ENCODE measurements at regions not wholly inside any gene's neighbourhood (a gene's known extent, or its start where the extent isn't known, plus 50 kb on each side); places are given as distances from the start of the nearest gene placed in this dataset.

GRCh38 chr2:217325816-217326215 is 466.0 kb upstream of the TNP1 start:
- Histone ChIP-seq H3K27me3 (replicated peaks in 1 of 2; ENCODE audit: control insufficient read depth in 2 of 2, insufficient read depth in 2 of 2, low read length in 1 of 2) (no peaks in the 10 kb centered on the region), H3K36me3 (ENCODE audit: control insufficient read depth in 2 of 2, insufficient read depth in 2 of 2, low read length in 1 of 2) (no peaks in the 10 kb centered on the region), H3K4me2 (ENCODE audit: control insufficient read depth, insufficient read depth) (no peak overlapping the region), H3K9me3 (replicated peaks; ENCODE audit: control insufficient read depth, insufficient read depth, low read length) (peaks cover 4% of the 10 kb centered on the region; the same call in 2 of the 3 replicates), H4K20me1 (ENCODE audit: control insufficient read depth, insufficient read depth) (no peaks in the 10 kb centered on the region), H3K27ac (ENCODE audit: control insufficient read depth, insufficient read depth) (no peak overlapping the region), H3K4me1 (ENCODE audit: control insufficient read depth, insufficient read depth, low read length) (no peaks in the 10 kb centered on the region), H3K4me3 (no peak overlapping the region), H3K79me2 (ENCODE audit: control insufficient read depth, insufficient read depth, low read length) (no peaks in the 10 kb centered on the region), H2AFZ (ENCODE audit: control insufficient read depth, low read depth, low read length) (no peak overlapping the region), H3K9ac (ENCODE audit: control insufficient read depth, insufficient read depth, low read length) (no peak overlapping the region)
- in situ Hi-C loops (cut with MboI): no loop called here
- ChIA-PET RAD21 (ENCODE audit: unreplicated experiment) (no interaction called here), POLR2A (no interaction called here), CTCF (no interaction called here), SMC1A (ENCODE audit: uncharacterized antibody, unreplicated experiment) (no interaction called here)
- intact Hi-C loops (cut with micrococcal nuclease; ENCODE audit: unreplicated experiment): no loop called here
- WGBS (ENCODE audit: insufficient coverage, insufficient replicate concordance, low lambda C conversion rate, missing lambda C conversion rate): 70% methylated on average over 2 of the region's 2 CpGs
- FAIRE-seq (no peak), DNase-seq (ENCODE audit: low read depth, low spot score) (no peak), ATAC-seq (no peak)
- BruUV-seq (replicated peaks): no TSS peak
- TF ChIP-seq RBBP5 (conservative IDR thresholded peaks at IDR 0.05): no peak

DNA sequence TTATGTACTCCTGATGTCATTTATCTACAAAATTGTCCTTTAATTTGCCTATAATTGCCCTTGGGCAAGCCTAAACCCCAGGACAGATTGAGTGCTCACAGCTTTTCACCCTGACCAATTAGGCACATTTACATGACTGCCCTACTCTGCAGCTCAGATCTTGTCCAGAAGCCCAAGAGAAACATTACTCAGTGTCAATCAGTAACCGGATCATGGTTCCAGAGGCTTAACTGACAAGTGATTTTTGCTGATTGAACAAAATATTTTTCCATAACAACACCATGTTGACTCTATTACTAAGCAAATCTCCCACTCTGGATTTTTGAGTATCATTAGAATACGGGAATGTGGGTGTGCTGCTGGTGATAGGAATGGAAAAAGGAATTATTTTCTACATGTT is 465.4 kb upstream of the TNP1 start:
- DNase-seq (ENCODE audit: low read depth, low spot score): no peak
- ATAC-seq: no peak
- 25% methylated on average over 2 of the region's 2 CpGs for WGBS (ENCODE audit: insufficient coverage, insufficient replicate concordance, low lambda C conversion rate, missing lambda C conversion rate)
- no peaks in the 10 kb centered on the region for H4K20me1 ChIP-seq (ENCODE audit: control insufficient read depth, insufficient read depth)
- H3K9me3 ChIP-seq (replicated peaks; ENCODE audit: control insufficient read depth, insufficient read depth, low read length): peaks cover 4% of the 10 kb centered on the region; the same call in 2 of the 3 replicates
- FAIRE-seq: no peak
- no peaks in the 10 kb centered on the region for H3K79me2 ChIP-seq (ENCODE audit: control insufficient read depth, insufficient read depth, low read length)
- POLR2A ChIA-PET: no interaction called here
- SMC1A ChIA-PET (ENCODE audit: uncharacterized antibody, unreplicated experiment): no interaction called here
- no TSS peak for BruUV-seq (replicated peaks)
- H3K27ac ChIP-seq (ENCODE audit: control insufficient read depth, insufficient read depth): no peak overlapping the region
- no peak overlapping the region for H2AFZ ChIP-seq (ENCODE audit: control insufficient read depth, low read depth, low read length)
- no peaks in the 10 kb centered on the region for H3K36me3 ChIP-seq (ENCODE audit: control insufficient read depth in 2 of 2, insufficient read depth in 2 of 2, low read length in 1 of 2)
- intact Hi-C loops (cut with micrococcal nuclease; ENCODE audit: unreplicated experiment): no loop called here
- in situ Hi-C loops (cut with MboI): no loop called here
- H3K27me3 ChIP-seq (replicated peaks in 1 of 2; ENCODE audit: control insufficient read depth in 2 of 2, insufficient read depth in 2 of 2, low read length in 1 of 2): no peaks in the 10 kb centered on the region
- no peak overlapping the region for H3K4me2 ChIP-seq (ENCODE audit: control insufficient read depth, insufficient read depth)
- H3K4me1 ChIP-seq (ENCODE audit: control insufficient read depth, insufficient read depth, low read length): no peaks in the 10 kb centered on the region
- no peak overlapping the region for H3K9ac ChIP-seq (ENCODE audit: control insufficient read depth, insufficient read depth, low read length)
- CTCF ChIA-PET: no interaction called here
- RAD21 ChIA-PET (ENCODE audit: unreplicated experiment): no interaction called here
- H3K4me3 ChIP-seq: no peak overlapping the region
- TF ChIP-seq KAT2A (conservative IDR thresholded peaks at IDR 0.05; ENCODE audit: control insufficient read depth, low read depth, low read length) (no peak), CEBPZ (IDR thresholded peaks at IDR 0.05; ENCODE audit: low read depth, low read length) (no peak), POU2F2 (IDR thresholded peaks at IDR 0.05; ENCODE audit: borderline replicate concordance, low read depth, low read length) (no peak), GATAD2B (conservative IDR thresholded peaks at IDR 0.05; ENCODE audit: low read depth) (no peak), CUX1 (IDR thresholded peaks at IDR 0.05; ENCODE audit: insufficient replicate concordance, low read depth, low read length) (no peak), MEF2A (IDR thresholded peaks at IDR 0.05; ENCODE audit: insufficient read depth, low read depth, low read length) (no peak), NR2C1 (IDR thresholded peaks at IDR 0.05) (no peak), SRF (IDR thresholded peaks at IDR 0.05; ENCODE audit: low read depth in 2 of 2, low read length in 2 of 2) (no peak)

Data from GM12878 (cell line).